ENCODE measurements at regions not wholly inside any gene's neighbourhood (a gene's known extent, or its start where the extent isn't known, plus 50 kb on each side); places are given as distances from the start of the nearest gene placed in this dataset.

GRCh38 chr9:115551396-115551795 lies 433.4 kb upstream of the TNC start:
- TF ChIP-seq CTCF (IDR thresholded peaks at IDR 0.05; ENCODE audit: borderline replicate concordance, extremely low read depth, low read length, poor library complexity, severe bottlenecking) (no peak), EZH2 (IDR thresholded peaks at IDR 0.05; ENCODE audit: borderline replicate concordance, low read depth, low read length, severe bottlenecking) (no peak)

Measured in DND-41 (cell line).